ENCODE measurements at regions not wholly inside any gene's neighbourhood (a gene's known extent, or its start where the extent isn't known, plus 50 kb on each side); places are given as distances from the start of the nearest gene placed in this dataset.
"Not testable (repeated sequence)": the region's sequence is repeated elsewhere in the genome, so short reads cannot be mapped to it uniquely, and the experiment has no call there.

DNA sequence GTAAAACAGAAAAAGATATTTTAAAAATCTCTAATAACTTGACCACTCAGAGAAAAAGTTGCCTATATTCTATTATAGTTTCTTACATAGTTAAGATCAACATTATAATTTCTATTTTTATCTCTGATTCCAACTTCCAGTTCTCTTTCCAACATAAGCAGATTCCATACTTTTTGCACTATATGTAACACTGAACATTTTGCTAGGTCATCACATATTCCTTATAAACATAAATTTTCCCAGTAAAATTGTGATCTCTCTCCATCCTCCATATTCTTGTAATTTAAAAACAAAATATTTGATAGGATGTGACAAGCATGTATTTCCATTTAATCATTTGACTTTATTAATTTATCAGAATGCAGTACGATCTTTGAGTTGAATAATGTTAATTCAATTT lies 170.4 kb upstream of the THSD7A start:
- no peak for DNase-seq (ENCODE audit: low read depth in 2 of 2)

DNA sequence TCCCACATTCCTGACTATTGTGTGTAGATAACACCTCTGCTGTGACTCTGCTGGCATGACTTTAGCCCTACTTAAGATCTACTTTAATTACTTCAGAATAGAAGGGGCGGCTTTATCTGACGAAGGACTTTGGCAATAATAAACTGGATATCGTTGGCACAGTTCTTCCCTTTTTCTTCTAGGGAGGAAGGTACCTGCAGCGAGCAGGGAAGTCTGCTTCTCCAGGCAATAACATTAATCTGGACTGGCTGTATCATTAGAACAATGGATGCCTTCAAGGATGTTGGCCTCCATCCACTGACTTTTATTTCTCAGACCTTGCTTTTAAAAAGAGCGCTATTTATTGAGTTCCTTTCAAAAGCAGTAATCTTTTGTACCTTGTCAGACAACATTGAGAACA lies 172.6 kb upstream of the THSD7A start:
- no peak for DNase-seq (ENCODE audit: low read depth in 2 of 2)

DNA sequence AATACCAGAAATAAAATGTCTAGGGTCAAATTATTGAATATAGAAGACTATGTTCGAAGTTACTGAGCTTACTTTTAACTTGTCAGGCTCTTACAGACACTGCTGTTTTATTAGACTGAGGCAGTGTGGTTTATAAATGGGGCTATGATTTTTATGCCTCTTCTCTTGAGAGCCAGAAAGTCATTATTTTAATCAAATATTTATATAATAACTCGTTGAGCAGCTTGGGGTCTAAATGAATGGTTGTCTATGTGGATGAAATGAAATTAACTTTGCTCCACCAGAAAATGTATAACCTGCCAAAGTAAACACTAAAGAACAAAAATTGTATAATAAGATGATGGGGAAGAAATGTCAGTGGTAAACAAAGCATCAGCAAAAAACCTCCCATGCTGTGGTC lies 175.6 kb upstream of the THSD7A start:
- DNase-seq (ENCODE audit: low read depth in 2 of 2) = no peak

DNA sequence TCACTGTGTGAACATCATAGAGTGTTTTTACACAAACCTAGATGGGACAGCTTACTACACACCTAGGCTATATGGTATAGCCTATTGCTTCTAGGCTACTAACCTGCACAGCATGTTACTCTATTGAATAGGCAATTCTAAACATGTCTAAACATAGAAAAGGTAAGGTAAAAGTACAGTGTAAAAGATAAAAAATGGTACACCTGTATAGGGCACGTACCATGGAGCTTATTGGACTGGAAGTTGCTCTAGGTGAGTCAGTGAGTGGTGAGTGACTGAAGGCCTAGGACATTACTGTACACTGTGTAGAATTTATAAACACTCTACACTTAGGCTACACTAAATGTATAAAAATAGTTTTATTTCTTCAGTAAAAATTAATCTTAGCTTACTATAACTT lies 182.0 kb upstream of the THSD7A start:
- no peak for DNase-seq (ENCODE audit: low read depth in 2 of 2)

DNA sequence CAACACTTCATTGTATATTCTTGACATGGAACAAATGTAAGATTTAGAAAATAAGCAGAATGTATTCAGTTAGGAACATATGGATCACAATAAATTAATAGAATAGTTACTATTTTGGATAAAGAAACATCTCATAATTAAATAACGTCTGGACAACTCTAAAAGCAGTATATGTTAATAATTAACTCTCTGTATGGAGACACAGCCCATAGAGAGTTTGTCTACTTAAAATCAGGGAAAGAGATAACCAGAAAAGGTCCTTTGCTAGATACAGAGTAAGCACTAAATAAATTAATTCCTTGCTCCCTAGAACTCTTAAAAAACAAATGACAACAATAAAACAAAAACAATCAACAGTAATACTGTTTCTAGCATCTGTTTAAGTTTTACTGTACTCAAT lies 184.4 kb upstream of the THSD7A start:
- no peak for DNase-seq (ENCODE audit: low read depth in 2 of 2)

DNA sequence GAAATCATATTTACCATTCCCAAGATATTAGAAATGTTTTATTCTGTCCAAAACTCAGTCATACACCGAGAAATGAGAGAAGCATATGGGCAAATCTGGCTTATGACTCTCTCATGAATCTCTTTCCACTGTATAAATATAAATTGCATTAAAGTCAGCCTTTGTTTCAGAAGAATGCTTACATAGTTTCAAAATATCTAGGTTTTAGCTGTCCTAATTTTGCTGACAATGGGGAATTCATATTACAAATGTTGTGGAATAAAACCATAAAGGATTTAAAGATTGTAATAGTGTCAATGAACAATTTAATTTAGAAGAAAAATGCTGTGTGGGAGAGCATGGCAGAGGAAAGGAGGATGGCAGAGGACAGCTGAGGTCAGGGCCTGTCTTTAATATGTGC lies 185.0 kb upstream of the THSD7A start:
- DNase-seq (ENCODE audit: low read depth in 2 of 2) = no peak

DNA sequence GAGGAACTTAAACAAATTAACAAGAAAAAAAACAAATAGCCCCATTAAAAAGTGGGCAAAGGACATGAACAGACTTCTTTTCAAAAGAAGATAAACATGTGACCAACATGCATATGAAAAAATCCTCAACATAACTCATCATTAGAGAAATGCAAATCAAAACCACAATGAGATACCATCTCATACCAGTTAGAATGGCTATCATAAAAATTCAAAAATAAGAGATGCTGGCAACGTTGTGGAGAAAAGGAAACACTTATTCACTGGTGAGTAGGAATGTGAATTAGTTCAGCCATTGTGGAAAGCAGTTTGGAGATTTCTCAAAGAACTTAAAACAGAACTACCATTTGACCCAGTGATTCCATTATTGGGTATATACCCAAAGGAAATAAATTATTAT lies 189.1 kb upstream of the TMEM106B start:
- DNase-seq (ENCODE audit: low read depth in 2 of 2) = not testable (repeated sequence)

DNA sequence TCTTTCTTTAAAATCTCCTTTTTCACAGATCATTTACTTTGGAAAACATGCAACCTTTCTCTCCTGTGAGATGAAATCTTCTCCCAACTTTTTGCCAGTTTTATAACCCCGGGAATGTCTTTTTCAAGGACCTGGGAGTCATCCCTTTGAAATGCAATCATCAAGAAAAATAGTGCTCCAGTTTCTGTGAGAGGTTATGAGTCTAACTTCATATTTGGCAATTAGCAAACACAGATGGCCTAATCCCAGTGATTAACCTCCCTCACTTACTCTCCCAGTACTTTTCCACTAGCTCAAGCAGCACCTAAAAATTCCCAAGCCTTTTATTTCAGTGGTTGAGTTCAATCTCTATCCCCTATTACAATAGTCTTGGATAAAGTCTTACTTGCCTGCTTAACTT lies 185.8 kb upstream of the TMEM106B start:
- DNase-seq (ENCODE audit: low read depth in 2 of 2) = no peak

DNA sequence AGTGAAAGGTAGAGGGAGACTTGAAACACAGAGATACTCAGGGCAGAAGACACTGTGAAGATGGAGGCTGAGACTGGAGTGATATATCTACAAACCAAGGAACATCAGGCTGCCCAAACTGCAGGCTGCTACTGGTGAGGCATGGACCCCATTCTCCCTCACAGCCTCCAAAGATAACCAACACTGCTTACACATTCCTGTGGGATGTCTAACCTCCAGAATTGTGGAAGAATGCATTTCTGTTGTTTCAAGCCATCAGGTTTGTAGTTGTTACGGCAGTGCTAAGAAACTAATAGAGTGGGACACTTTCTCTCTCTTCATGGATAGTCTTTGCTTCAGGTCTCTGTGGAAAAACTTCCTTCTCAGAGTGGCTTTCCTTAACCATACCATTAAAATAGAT lies 182.6 kb upstream of the TMEM106B start:
- no peak for DNase-seq (ENCODE audit: low read depth in 2 of 2)

DNA sequence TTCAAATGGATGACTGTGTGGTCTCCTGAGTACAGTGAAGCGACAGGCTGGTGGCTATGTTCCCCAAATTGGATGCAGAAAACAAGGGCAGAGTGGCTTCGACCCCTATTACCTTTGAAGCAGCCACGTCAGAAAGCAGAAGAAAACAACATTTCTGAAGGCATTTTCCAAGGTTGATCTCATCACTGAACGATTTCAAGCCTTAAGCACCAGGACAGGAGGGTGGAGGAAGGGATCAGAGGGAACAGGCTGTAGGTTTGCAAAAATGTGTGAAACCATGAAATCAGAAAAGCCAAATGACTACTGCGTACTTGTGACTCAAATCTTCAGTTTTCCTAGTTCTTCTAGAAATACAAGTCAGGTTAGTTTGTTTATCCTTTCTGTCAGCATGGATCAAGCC lies 181.0 kb upstream of the TMEM106B start:
- no peak for DNase-seq (ENCODE audit: low read depth in 2 of 2)

DNA sequence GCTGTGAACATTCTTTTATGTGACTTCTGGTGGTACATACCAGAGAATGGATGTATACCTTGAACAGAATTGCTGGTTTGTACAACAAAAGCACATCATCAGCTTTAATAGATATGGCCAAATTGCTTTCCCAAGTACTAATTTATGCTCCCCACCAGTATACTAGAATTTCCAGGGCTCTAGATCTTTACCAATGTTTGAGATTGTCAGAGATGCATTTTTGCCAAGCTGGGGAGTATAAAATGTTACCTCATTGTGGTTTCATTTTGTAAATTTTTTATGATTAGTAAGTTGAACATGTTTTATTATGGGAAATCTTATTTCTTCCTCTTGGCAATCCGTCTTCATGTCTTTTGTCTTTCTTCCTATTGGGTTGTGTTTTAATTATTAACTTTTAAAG lies 179.9 kb upstream of the TMEM106B start:
- no peak for DNase-seq (ENCODE audit: low read depth in 2 of 2)

DNA sequence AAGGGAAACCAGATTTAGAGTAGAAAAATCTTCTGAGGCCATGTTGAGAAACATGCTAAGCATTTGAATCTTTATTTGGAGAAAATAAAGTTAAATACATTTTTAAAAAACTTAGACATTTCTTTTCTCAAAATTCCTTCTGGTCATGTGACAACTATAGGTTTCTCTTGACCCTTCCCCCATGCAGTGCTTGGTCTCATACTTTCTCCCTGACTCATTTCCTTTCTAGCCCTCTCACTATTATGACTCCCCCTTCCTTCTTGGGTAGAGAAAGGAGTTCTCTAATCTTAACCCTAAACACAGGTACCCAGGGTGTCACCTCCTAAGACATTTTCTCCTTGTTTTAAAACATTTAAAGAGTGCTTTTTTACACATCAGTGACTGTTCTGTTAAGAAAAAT lies 179.5 kb upstream of the TMEM106B start:
- DNase-seq (ENCODE audit: low read depth in 2 of 2) = peak in 1 of 2 donors; percentile 26

DNA sequence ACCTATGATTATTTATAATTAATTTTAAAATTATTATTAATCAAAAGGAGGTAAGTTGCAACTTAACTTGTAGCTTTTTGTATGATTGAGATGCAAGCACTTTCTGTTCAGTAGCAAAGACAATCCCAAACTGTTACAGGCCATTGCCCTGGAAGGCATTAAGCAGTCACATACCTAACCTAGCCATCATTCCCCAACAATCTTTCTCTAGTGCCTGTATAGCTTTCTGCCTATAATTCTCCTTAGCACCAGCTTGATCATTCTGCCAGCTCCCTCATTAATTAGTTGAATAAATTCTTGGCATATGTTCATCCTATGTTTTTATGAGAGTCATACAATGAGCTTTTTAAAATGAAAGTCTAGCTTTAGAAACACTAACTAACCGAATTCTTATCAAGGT lies 178.9 kb upstream of the TMEM106B start:
- DNase-seq (ENCODE audit: low read depth in 2 of 2) = no peak

DNA sequence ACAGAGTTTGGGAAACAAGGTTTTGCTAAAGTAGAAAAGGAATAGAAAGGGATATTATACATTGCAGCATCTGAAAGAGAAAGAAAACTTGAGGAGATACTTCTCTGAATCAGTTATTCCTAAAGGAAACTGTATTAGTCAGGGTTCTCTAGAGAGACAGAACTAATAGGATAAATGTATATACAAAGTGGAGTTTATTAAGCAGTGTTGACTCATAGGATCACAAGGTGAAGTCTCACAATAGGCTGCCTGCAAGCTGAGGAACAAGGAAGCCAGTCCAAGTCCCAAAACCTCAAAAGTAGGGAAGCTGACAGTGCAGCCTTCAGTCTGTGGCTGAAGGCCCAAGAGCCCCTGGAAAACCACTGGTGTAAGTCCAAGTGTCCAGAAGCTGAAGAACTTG lies 167.6 kb upstream of the TMEM106B start:
- peak in 1 of 2 donors; percentile 14 for DNase-seq (ENCODE audit: low read depth in 2 of 2)

DNA sequence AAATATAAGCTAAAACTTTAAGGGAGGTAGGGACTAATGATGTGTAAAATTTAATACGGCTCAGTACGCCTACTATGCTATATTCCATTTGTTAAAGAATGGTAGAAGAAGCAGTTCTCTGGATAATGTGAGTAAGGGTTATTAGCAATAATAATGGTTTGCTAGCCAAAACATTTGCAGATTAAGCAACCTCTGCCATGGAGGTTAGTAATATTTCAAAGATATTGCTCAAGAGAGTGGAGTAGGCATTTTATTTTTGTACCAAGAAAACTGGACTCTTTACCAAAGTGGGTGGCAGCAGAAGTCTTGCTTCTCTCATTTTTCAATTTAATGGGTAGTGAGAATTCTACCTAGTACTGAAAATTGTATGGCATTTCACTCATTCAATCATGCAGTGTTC lies 158.9 kb upstream of the TMEM106B start:
- no peak for DNase-seq (ENCODE audit: low read depth in 2 of 2)

DNA sequence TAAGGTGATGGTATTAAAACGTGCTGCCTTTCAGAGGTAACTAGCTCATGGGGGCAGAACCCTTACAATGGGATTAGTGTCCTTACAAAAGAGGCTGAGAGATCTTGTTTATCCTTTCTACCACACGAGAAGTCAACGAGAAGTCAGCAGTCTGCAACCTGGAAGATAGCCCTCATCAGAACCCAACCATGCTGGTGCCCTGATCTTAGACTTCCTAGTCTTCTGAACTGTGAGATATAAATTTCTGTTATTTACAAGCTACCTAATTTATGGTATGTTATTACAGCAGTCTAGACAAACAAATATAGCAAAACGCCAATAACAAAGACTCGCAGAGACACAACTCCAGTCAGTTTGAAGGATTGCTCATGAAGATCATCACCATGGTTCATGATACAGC lies 157.5 kb upstream of the TMEM106B start:
- DNase-seq (ENCODE audit: low read depth in 2 of 2) = no peak

DNA sequence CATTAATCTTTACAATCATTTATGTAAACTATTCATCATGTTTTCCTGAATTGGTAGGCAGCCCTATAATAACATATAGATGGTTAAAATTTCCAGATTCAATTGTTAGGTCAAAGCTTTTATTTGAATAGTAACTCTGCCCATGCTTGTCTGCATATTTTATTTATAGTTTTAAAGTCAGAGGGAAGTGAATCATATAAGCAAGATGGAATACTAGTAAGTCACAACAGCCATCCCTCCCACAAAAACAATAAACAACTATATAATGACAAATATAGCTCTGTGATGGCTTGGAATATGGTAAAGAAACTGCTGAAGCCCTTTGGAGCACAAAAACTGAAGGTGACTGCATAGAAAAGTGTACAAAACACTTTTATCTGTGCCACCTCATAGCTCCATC lies 156.3 kb upstream of the TMEM106B start:
- DNase-seq (ENCODE audit: low read depth in 2 of 2) = no peak

DNA sequence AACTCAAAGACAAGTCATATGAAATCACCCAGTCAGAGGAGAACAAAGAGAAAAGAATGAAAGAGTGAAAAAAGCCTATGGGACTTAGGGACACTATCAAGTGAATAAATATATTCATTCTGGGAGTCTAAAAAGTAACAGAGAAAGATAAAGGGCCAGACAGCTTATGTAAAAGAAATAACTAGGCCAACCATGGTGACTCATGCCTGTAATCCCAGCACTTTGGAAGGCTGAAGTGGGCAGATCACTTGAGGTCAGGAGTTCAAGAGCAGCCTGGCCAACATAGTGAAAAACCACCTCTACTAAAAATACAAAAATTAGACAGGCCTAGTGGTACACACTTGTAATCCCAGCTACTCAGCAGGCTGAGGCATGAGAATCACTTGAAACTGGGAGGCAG lies 154.7 kb upstream of the TMEM106B start:
- no peak for DNase-seq (ENCODE audit: low read depth in 2 of 2)

DNA sequence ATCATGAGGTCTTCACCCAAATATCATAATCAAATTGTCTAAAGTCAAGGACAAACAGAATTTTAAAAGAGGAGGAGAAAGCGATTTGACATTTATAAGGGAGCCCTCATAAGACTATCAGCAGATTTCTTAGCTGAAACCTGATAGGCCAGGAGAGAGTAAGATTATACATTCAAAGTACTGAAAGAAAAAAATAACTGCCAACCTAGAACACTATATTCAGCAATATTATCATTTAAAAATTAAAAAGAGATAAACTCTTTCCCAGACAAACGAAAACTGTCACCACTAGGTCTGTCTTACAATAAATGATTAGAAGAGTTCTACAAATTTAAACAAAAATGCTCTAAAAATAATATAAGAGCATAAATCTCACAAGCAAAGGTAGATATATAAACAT lies 154.1 kb upstream of the TMEM106B start:
- no peak for DNase-seq (ENCODE audit: low read depth in 2 of 2)

DNA sequence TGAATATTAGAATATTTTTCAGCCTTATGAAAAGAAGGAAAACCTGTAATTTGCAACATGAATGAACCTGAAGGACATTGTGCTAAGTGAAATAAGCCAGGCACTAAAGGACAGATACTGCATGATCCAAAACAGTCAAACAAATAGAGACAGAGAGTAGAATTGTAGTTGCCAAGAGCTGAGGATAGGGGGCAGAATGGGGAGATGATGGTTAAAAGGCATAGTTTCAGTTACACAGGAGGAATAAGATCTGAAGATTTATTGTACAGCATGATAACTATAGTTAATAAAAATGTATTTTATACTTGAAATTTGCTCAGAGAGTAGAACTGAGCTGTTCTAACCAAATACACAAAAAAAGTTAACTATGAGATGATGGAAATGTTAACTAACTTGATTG lies 149.0 kb upstream of the TMEM106B start:
- DNase-seq (ENCODE audit: low read depth in 2 of 2) = peak in 1 of 2 donors; percentile 16

DNA sequence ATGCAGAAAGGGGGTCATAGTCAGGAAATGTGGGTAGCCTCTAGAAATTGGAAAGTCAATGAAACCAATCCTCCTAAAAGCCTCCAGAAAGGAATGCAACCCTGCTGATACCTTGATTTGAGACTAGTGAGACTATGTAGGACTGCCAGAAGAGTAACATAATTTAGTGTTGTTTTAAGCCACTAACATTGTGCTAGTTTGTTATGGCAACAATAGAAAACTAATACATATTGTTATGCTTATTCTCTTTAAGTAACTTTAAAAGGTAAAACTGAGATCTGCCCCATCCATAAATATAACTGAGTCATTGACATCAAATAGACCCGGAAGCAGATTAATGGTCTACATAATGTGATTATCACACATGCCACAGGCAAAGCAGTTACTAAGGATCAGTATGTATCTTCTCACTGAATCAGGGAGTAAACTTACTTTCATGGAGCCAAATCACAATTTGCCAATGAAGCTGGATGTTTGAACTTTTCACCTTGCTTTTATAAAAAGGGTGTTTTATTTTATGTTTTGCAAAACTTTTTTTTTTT lies 146.4 kb upstream of the TMEM106B start:
- DNase-seq (ENCODE audit: low read depth in 2 of 2) = no peak

DNA sequence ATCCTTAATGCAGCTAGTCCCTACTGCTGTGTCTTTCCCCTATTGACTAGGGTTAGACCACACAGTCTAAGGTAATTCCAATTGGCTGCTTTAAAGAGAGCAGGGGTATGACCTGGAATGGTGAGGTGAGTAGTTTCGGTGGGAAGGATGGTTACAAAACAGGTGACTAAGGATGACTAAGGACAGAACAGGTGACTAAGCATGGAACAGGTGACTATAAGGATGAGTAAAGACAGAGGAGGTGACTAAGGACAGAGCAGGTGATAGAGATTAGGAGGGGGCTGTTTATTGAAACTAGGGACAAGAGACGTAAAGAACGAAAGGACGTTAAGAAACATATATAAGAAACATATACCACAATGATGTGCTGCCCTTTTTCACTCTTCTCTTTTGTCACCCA lies 145.1 kb upstream of the TMEM106B start:
- no peak for DNase-seq (ENCODE audit: low read depth in 2 of 2)

DNA sequence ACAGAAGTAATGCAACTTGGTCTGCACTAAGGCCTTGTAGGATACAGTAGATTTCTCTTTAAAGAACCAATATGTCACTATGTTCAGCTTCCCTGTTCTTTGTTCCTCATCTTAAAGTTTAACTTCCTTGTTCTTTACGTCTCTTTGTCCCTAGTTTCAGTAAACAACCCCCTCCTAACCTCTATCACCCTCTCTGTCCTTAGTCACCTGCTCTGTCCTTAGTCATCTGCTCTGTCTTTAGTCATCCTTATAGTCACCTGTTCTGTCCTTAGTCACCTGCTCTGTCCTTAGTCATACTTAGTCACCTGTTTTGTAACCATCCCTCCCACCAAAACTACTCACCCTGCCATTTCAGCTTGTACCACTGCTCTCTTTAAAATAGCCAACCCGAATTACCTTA lies 144.6 kb upstream of the TMEM106B start:
- DNase-seq (ENCODE audit: low read depth in 2 of 2) = peak in 1 of 2 donors; percentile 3

DNA sequence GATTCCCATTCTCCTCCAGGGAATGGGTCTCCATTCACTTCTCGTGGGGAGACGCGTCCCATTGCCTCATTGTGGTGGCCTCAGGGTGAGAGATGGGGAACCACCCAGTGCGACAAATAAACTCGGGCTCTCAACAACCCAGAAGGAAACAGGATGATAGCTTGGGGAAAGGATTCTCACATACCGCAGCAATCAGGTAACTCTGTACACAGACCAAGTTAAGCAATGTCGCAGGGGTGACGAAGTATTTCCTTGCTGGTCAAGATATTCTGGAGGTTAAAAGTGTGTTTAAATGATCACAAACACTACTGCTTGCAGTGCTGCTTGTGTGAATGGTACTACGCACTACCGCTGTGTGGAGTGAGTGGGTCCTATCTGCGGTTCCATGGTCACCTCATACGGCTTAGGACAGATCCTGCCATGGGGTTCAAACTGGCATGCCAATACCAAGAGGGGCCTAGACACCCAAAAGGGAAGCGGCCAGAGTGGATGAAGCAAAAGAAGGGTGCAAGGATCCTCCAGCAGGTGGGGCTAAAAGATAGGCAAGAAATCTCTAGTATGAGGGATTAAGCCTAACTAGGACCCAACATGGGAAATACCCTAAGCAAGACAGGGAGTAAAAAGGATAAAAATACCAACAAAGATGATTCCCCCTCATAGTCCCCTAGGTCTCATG lies 143.8 kb upstream of the TMEM106B start:
- peak; percentile 45 to 65 for DNase-seq (ENCODE audit: low read depth in 2 of 2)

Data from dermis microvascular lymphatic vessel endothelial cell (primary cell).